GM23248 (cell line): ENCODE measurements at regions not wholly inside any gene's neighbourhood (a gene's known extent, or its start where the extent isn't known, plus 50 kb on each side); places are given as distances from the start of the nearest gene placed in this dataset.

Source experiments
- EZH2 ChIP-seq: fragments of 200-600 bp; sonication (generic); IDR thresholded peaks from 2 replicates; pipeline ENCODE4 v1.6.1; 2018; ENCODE audit warnings: antibody characterized with exemption, mild to moderate bottlenecking; ENCODE audit not compliant: insufficient read depth, poor library complexity, severe bottlenecking
- EZH2phosphoT487 ChIP-seq: fragments of 200-600 bp; sonication (generic); IDR thresholded peaks from 2 replicates; pipeline ENCODE4 v1.6.1; 2018; ENCODE audit warnings: antibody characterized with exemption, moderate library complexity, mild to moderate bottlenecking, low read depth; ENCODE audit not compliant: insufficient read depth

DNA sequence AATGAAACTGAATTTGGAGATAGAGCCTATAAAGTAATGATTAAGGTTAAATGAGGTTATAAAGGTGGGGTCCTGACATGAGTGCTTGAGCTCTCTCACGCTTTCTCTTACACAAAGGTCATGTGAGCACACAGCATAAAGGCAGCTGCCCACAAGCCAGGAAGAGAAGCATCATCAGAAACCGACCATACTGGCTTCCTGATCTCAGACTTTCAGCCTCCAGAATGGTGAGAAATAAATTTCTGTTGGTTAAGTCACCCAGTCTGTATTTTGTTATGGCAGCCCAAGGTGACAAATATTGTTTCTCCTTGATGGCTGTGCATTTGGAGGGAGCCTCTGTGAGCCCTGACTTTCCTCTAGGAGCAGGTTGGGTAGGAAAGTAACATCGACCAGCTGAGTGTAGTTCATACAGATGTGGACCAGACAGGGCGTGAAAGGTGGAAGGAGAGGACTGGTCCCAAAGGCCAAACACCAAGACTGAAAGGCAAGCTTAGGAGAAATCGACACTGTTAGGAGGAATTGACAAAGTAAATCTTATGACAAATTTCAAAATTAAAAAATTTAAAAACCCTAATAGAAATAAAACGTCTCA lies 97.6 kb upstream of the SLC38A2 start:
- TF ChIP-seq EZH2phosphoT487 (no peak), EZH2 (no peak)
